Heart left ventricle (tissue), 13 donors: ENCODE measurements at regions not wholly inside any gene's neighbourhood (a gene's known extent, or its start where the extent isn't known, plus 50 kb on each side); places are given as distances from the start of the nearest gene placed in this dataset.

ENCODE experiments used
- POLR2A ChIP-seq, 2 donors: fragments of 450-650 bp; IDR thresholded peaks; one replicate each; pipeline ENCODE4 v1.6.1; 2017; ENCODE audit warnings: antibody characterized with exemption in 2 of 2, mild to moderate bottlenecking in 2 of 2, moderate library complexity in 2 of 2
- TF ChIP-seq, protein P1 (sequence below), 12 donors: fragments of 200-600 bp; sonication (generic) in 4 of 12; IDR thresholded peaks; one replicate each; pipeline versions ENCODE4 v1.5.0 to v1.8.0; 2018 to 2022; ENCODE audit warnings: antibody characterized with exemption in 12 of 12, mild to moderate bottlenecking in 5 of 12
- donor health status: ischemic (EF 13 %, LVEDD 7.1; RV severe dilation, severe dysfunction).
- donor health status: DM: no; HTN: yes; CAD: no.
- donor health status: DM: no; HTN: no; CAD: no.
- donor health status: ischemic (EF 25% LVEDD 6.9; RV normal size, moderate dysfunction).
- donor health status: ischemic (EF 25% LVEDD 5.7; RV mildly dilated, moderate dysfunction).
- donor health status: ischemic (EF 35%, LVEDD 5.7; RV mildly dilated, moderate dysfunction).
- donor health status: nonischemic (EF 11% LVEDD 7.7; RV severe dilation, severe dysfunction).
- donor health status: DM: yes; HTN: yes; CAD: no.
- donor health status: PGD.
- donor health status: ischemic (EF 29% LVEDD 5.4; RV normal size, mild dysfunction).
- donor health status: nonischemic (EF 23%, LVEDD 6.1; RV moderate dilation, normal function).

DNA sequence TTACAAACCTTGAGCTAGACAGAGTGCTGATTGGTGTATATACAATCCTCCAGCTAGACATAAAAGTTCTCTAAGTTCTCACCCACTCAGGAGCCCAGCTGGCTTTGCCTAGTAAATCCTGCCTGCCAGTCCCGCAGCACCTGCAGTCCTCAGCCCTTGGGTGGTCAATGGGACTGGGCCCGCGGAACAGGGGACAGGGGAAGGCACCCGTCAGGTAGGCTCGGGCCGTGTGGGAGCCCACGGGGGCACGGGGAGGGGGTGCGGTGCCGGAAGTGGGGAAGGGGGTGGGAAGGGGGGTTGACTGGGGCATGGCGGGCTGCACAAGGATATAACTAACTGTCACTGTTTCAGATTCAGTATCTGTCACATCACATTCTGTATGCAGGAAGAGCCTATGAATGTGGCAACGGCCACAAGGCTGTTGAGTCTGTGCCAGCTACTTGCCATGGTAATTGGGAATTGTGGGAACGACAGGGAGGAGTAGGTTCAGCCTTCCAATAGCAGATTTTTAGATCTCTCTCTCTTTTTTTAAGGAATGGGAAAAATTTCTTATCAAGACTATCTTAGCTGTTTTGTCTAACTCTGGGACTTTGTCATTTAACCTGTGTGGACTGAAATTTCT is 205.1 kb upstream of the PLPP4 start:
- TF ChIP-seq, protein P1, sequence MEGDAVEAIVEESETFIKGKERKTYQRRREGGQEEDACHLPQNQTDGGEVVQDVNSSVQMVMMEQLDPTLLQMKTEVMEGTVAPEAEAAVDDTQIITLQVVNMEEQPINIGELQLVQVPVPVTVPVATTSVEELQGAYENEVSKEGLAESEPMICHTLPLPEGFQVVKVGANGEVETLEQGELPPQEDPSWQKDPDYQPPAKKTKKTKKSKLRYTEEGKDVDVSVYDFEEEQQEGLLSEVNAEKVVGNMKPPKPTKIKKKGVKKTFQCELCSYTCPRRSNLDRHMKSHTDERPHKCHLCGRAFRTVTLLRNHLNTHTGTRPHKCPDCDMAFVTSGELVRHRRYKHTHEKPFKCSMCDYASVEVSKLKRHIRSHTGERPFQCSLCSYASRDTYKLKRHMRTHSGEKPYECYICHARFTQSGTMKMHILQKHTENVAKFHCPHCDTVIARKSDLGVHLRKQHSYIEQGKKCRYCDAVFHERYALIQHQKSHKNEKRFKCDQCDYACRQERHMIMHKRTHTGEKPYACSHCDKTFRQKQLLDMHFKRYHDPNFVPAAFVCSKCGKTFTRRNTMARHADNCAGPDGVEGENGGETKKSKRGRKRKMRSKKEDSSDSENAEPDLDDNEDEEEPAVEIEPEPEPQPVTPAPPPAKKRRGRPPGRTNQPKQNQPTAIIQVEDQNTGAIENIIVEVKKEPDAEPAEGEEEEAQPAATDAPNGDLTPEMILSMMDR (IDR thresholded peaks at IDR 0.05) = no peak
- no peak for TF ChIP-seq POLR2A (IDR thresholded peaks at IDR 0.05)
